OCI-LY3 (cell line): ENCODE measurements at regions not wholly inside any gene's neighbourhood (a gene's known extent, or its start where the extent isn't known, plus 50 kb on each side); places are given as distances from the start of the nearest gene placed in this dataset.

Source experiments
- H2AFZ ChIP-seq: fragments of 200-600, 300-600 bp; shearing (Covaris generic); 2 replicates; pipeline ENCODE4 v1.6.0; 2014; ENCODE audit warnings: antibody characterized with exemption, low read depth, low read length
- H3K27ac ChIP-seq: fragments of 200-600, 300-600 bp; sonication (generic); 2 replicates; pipeline ENCODE4 v1.5.1; 2014; ENCODE audit warnings: mild to moderate bottlenecking, low read length, moderate library complexity, mixed read lengths
- H3K27me3 ChIP-seq: fragments of 200-600, 300-600 bp; sonication (generic); 2 replicates; pipeline ENCODE4 v1.6.1; 2014; ENCODE audit warnings: low read depth, low read length, mixed read lengths
- H3K36me3 ChIP-seq: fragments of 200-600, 300-600 bp; sonication (generic); replicated peaks from 2 replicates; pipeline ENCODE3; 2014; ENCODE audit warnings: low read depth, low read length, mixed read lengths
- H3K4me1 ChIP-seq: fragments of 300-600, 200-600 bp; sonication (generic); 2 replicates; pipeline ENCODE4 v1.6.1; 2014; ENCODE audit warnings: low read length, mixed read lengths
- H3K4me2 ChIP-seq: fragments of 200-600, 300-600 bp; sonication (generic); 2 replicates; pipeline ENCODE4 v1.6.1; 2014; ENCODE audit warnings: low read length, mixed read lengths
- H3K4me3 ChIP-seq: fragments of 300-600, 200-600 bp; sonication (generic); 2 replicates; pipeline ENCODE4 v1.5.1; 2014; ENCODE audit warnings: antibody characterized with exemption, mild to moderate bottlenecking, low read length, moderate library complexity
- H3K79me2 ChIP-seq: fragments of 300-600, 200-600 bp; shearing (Covaris generic); 2 replicates; pipeline ENCODE4 v1.6.1; 2014; ENCODE audit warnings: mild to moderate bottlenecking, low read length, mixed read lengths
- H3K9ac ChIP-seq: fragments of 300-600, 200-600 bp; shearing (Covaris generic); 2 replicates; pipeline ENCODE4 v1.6.0; 2014; ENCODE audit warnings: mild to moderate bottlenecking, low read length, moderate library complexity
- H3K9me3 ChIP-seq: fragments of 200-600, 300-600 bp; shearing (Covaris generic); 2 replicates; pipeline ENCODE4 v1.6.1; 2014; ENCODE audit warnings: low read length, mixed read lengths; ENCODE audit not compliant: insufficient read depth
- H4K20me1 ChIP-seq: fragments of 200-600, 300-600 bp; sonication (generic); 2 replicates; pipeline ENCODE4 v1.6.1; 2016; ENCODE audit warnings: low read length, mixed read lengths; ENCODE audit not compliant: insufficient read depth
- EZH2phosphoT487 ChIP-seq: fragments of 200-600 bp; shearing (Covaris generic); IDR thresholded peaks from 2 replicates; pipeline ENCODE4 v1.6.1; 2018; ENCODE audit warnings: antibody characterized with exemption, mixed run types, low read depth
- TF ChIP-seq, protein P1 (sequence below): fragments of 200-600, 300-600 bp; sonication (generic); IDR thresholded peaks from 2 replicates; pipeline ENCODE4 v1.5.1; 2014; ENCODE audit warnings: antibody characterized with exemption, low read length, low read depth

DNA sequence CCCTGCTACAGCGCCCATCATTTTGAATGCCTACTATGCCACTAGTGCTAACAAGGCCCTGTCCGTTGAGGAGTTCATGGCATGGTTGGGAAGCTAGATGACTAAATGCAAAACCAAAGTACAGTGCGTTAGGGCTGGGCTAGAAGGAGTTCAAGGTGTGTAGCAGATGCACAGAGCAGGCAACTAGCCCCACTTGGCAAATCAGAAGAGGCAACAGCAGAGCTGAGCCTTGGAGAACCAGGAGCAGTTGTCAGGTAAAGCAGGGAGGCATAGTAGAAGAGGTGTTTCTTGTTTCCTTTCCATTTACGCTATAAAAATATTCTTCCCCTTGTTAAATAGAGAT lies 146.6 kb upstream of the CPEB2 start:
- Histone ChIP-seq H2AFZ (no peak overlapping the region), H3K79me2 (no peaks in the 10 kb centered on the region), H3K27me3 (no peaks in the 10 kb centered on the region), H3K4me3 (peak overlapping the region; percentile 17; the same call in 1 of the 2 replicates), H3K9me3 (peaks cover 14% of the 10 kb centered on the region), H3K36me3 (peaks cover 25% of the 10 kb centered on the region), H4K20me1 (no peaks in the 10 kb centered on the region), H3K27ac (peak overlapping the region; percentile 93), H3K4me2 (peak overlapping the region; percentile 45), H3K9ac (peak overlapping the region; percentile 53; the same call in 1 of the 2 replicates), H3K4me1 (peaks cover 36% of the 10 kb centered on the region)
- TF ChIP-seq EZH2phosphoT487: no peak
- TF ChIP-seq, protein P1, sequence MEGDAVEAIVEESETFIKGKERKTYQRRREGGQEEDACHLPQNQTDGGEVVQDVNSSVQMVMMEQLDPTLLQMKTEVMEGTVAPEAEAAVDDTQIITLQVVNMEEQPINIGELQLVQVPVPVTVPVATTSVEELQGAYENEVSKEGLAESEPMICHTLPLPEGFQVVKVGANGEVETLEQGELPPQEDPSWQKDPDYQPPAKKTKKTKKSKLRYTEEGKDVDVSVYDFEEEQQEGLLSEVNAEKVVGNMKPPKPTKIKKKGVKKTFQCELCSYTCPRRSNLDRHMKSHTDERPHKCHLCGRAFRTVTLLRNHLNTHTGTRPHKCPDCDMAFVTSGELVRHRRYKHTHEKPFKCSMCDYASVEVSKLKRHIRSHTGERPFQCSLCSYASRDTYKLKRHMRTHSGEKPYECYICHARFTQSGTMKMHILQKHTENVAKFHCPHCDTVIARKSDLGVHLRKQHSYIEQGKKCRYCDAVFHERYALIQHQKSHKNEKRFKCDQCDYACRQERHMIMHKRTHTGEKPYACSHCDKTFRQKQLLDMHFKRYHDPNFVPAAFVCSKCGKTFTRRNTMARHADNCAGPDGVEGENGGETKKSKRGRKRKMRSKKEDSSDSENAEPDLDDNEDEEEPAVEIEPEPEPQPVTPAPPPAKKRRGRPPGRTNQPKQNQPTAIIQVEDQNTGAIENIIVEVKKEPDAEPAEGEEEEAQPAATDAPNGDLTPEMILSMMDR: no peak

DNA sequence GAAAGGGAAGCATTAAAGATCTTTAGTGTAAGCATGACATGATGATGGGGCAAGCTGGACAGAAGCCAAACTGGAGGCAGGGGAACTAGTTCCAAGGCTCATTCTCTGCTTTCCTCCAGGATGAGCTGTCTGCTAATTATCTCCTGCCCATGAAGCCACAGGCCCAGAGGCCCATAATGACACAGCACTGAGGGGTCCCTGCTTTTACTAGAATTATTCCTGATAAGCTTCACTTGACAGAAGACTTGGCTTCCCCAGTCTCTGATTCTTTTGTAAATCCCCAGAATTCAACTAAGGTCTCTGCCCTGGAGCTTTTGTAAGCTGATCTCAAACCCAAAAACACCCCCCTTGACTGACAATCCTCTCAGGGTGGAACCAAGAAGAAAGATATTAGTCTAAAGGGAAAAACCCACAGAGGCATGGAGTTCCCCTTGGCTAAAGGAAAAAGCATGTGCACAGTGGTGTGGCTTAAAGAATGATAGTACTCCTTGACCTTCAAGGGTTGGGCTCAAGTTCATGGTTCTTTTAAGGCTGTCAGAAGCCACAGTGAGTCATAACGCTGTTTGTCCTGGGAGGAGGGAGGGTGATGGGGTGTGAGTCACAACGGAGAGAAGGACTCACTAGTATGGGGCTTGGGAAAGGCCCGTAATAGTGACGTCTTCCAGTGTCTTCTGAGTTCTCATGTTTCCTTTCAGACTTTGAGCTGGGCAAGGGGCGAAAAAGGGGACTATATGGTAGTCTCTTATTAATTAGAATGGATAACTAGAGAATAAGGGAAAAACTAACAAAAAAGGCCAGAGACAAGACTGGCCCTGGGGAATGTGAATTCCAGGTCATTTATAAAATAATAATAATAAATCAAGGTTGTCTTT lies 146.0 kb upstream of the CPEB2 start:
- Histone ChIP-seq H3K4me3 (peak overlapping the region; percentile 25), H3K9me3 (peaks cover 14% of the 10 kb centered on the region), H3K4me1 (peaks cover 33% of the 10 kb centered on the region), H3K27ac (peak overlapping the region; percentile 93), H3K36me3 (peaks cover 25% of the 10 kb centered on the region), H3K79me2 (no peaks in the 10 kb centered on the region), H3K27me3 (no peaks in the 10 kb centered on the region), H3K9ac (peak overlapping the region; percentile 53; the same call in 1 of the 2 replicates), H2AFZ (no peak overlapping the region), H4K20me1 (no peaks in the 10 kb centered on the region), H3K4me2 (peak overlapping the region; percentile 60)
- TF ChIP-seq EZH2phosphoT487: peak; percentile 85; the same call in 1 of the 2 replicates
- TF ChIP-seq, protein P1: no peak

DNA sequence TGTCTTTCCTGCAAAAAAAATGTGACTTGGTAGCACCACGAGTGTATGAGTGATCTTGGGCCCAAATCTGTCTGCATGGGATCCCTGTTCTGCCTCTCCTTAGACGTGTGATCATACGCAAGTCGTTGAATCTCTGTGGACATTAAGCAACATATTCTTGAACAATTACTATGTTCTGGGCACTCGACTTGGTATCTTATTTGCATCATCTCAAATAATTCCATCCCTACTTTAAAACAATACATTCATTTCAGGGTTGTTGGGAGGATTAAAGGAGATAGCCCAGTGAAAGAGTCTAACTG lies 145.4 kb upstream of the CPEB2 start:
- H4K20me1 ChIP-seq: no peaks in the 10 kb centered on the region
- no peaks in the 10 kb centered on the region for H3K79me2 ChIP-seq
- H3K36me3 ChIP-seq: peaks cover 25% of the 10 kb centered on the region
- peak overlapping the region; percentile 47; the same call in 1 of the 2 replicates for H3K9ac ChIP-seq
- no peak overlapping the region for H2AFZ ChIP-seq
- peaks cover 33% of the 10 kb centered on the region for H3K4me1 ChIP-seq
- H3K9me3 ChIP-seq: peaks cover 14% of the 10 kb centered on the region
- H3K4me2 ChIP-seq: peak overlapping the region; percentile 60
- TF ChIP-seq, protein P1: no peak
- no peak for TF ChIP-seq EZH2phosphoT487
- no peaks in the 10 kb centered on the region for H3K27me3 ChIP-seq
- H3K27ac ChIP-seq: peak overlapping the region; percentile 93
- peak overlapping the region; percentile 25 for H3K4me3 ChIP-seq

DNA sequence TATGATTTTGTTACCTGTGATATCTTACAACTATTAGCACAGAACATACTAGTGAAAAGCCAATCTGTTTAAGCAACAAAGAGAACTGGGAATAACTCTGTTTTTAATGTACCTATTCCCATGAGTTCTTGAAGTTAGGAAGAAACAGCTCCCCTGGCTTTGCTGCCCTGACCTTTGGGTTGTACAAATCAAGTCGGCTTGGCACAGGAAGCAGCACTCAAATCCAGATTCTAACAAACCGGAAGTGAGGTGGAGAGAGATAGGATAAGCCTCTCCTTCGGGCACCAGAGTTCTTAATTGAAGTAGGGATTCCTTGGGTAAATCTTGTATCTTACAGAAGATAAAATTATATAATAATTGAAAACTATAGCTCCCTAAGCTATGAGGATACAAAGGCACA lies 144.8 kb upstream of the CPEB2 start:
- Histone ChIP-seq H3K79me2 (no peaks in the 10 kb centered on the region), H3K9me3 (peaks cover 14% of the 10 kb centered on the region), H4K20me1 (no peaks in the 10 kb centered on the region), H3K27me3 (no peaks in the 10 kb centered on the region), H2AFZ (no peak overlapping the region), H3K4me3 (peak overlapping the region; percentile 25; the same call in 1 of the 2 replicates), H3K36me3 (peaks cover 25% of the 10 kb centered on the region), H3K4me1 (peaks cover 33% of the 10 kb centered on the region), H3K27ac (peak overlapping the region; percentile 93), H3K4me2 (peak overlapping the region; percentile 60; the same call in 1 of the 2 replicates), H3K9ac (peak overlapping the region; percentile 47; the same call in 1 of the 2 replicates)
- TF ChIP-seq EZH2phosphoT487: no peak
- TF ChIP-seq, protein P1: no peak
